GM12874 (cell line): ENCODE measurements at regions not wholly inside any gene's neighbourhood (a gene's known extent, or its start where the extent isn't known, plus 50 kb on each side); places are given as distances from the start of the nearest gene placed in this dataset.

Experiments
- CTCF ChIP-seq: IDR thresholded peaks from 2 replicates; pipeline ENCODE4 v1.5.1; 2011; ENCODE audit warnings: low read depth, mild to moderate bottlenecking, control low read depth, low read length, moderate library complexity; ENCODE audit not compliant: insufficient read depth

GRCh38 chr12:89235189-89235993 lies 116.9 kb downstream of the DUSP6 start:
- TF ChIP-seq CTCF: no peak

- no peak for TF ChIP-seq CTCF
These were observed 117.8 kb downstream of the DUSP6 start for GRCh38 chr12:89234324-89235114.

GRCh38 chr12:89231686-89232085 lies 120.6 kb downstream of the DUSP6 start:
- no peak for TF ChIP-seq CTCF

- TF ChIP-seq CTCF: no peak
These were observed 121.7 kb downstream of the DUSP6 start for GRCh38 chr12:89230376-89231315.

- TF ChIP-seq CTCF: no peak
These were observed 123.8 kb downstream of the DUSP6 start for GRCh38 chr12:89228491-89228890.

GRCh38 chr12:89227774-89228173 lies 124.5 kb downstream of the DUSP6 start:
- TF ChIP-seq CTCF: no peak

GRCh38 chr12:89225808-89226411 lies 126.4 kb downstream of the DUSP6 start:
- no peak for TF ChIP-seq CTCF
